NCI-H510A treated with DMSO at 0.1 percent for 48 hours (cell line): ENCODE measurements at regions not wholly inside any gene's neighbourhood (a gene's known extent, or its start where the extent isn't known, plus 50 kb on each side); places are given as distances from the start of the nearest gene placed in this dataset.
"Not testable (repeated sequence)": the region's sequence is repeated elsewhere in the genome, so short reads cannot be mapped to it uniquely, and the experiment has no call there.

Experiments used
- DNase-seq: peaks from one replicate; lab custom pipeline; 2025; lab: John Stamatoyannopoulos, UW

- peak; percentile 23 for DNase-seq
Measured at GRCh38 chr18:961644-962355, 57.1 kb downstream of the ADCYAP1 start.

DNA sequence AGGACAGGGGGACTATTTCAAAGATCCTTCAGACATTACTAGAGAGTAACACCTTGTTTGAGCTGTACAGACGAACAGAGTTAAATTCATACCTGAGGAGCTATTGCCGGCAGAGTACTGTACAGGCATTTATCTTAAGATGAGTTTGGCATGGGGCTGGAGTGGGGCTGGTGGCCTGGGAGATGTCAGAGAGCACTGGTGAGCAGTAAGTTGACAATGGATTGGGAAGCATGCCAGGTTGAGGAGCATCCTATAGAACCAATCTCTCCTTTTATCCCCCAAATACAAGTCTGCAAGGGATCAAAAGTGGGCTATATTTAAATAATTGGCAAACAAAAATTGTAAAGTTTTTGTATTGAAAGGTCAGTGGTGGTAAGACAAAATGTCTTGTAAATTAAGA lies 58.6 kb downstream of the ADCYAP1 start:
- no peak for DNase-seq

GRCh38 chr18:965921-966758 lies 61.5 kb downstream of the ADCYAP1 start:
- no peak for DNase-seq

DNA sequence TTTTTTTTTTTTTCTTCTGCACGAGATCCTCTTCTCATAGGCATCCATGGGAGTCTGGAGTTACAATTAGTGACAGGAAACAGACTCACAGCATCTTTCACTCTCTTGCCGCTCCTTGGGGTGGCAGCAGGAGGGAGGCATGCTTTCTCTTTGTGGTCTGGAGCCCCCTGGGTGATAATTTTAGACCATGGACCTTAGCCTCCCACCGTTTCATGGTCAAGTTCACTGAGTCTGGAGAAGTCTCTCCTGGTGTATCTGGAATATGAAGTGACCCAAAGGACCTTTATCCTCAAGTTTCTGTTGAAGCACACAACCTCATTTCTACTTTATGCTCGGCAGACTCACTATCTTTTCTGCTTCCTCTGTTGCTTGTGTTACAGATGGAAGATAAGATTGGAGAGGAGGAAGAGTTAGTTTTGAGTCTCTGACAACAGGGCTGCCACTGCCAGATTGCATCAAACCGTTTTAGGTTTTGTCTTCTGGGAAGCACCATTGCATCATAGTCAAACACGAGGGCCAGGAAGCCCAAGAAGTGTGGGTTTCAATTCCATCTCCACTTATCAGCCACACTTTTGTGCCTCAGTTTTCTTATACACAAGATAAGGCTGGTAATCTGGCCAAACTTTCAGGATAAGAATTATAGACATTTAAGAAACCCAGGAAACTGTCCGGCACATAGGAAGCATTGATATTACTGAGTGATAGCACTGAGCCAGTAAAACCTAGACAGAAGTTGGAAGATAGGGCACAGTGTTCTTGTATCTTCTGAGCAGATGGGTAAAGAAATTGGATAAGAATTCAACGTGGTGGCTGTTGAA lies 62.3 kb downstream of the ADCYAP1 start:
- DNase-seq = no peak

DNA sequence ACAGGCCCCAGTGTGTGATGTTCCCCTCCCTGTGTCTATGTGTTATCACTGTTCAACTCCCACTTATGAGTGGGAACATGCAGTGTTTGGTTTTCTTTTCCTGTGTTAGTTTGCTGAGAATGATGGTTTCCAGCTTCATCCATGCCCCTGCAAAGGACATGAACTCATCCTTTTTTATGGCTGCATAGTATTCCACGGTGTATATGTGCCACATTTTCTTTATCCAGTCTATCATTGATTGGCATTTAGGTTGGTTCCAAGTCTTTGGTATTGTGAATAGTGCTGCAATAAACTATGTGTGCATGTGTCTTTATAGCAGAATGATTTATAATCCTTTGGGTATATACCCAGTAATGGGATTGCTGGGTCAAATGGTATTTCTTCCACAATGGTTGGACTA lies 64.2 kb downstream of the ADCYAP1 start:
- not testable (repeated sequence) for DNase-seq

- not testable (repeated sequence) for DNase-seq
Measured at GRCh38 chr18:969311-969710, 64.6 kb downstream of the ADCYAP1 start.

DNA sequence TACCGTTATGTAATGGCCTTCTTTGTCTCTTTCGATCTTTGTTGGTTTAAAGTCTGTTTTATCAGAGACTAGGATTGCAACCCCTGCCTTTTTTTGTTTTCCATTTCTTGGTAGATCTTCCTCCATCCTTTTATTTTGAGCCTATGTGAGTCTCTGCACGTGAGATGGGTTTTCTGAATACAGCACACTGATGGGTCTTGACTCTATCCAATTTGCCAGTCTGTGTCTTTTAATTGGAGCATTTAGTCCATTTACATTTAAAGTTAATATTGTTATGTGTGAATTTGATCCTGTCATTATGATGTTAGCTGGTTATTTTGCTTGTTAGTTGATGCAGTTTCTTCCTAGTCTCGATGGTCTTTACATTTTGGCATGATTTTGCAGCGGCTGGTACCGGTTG lies 69.9 kb downstream of the ADCYAP1 start:
- DNase-seq = not testable (repeated sequence)

- not testable (repeated sequence) for DNase-seq
Measured at GRCh38 chr18:976393-977128, 71.9 kb downstream of the ADCYAP1 start.

DNA sequence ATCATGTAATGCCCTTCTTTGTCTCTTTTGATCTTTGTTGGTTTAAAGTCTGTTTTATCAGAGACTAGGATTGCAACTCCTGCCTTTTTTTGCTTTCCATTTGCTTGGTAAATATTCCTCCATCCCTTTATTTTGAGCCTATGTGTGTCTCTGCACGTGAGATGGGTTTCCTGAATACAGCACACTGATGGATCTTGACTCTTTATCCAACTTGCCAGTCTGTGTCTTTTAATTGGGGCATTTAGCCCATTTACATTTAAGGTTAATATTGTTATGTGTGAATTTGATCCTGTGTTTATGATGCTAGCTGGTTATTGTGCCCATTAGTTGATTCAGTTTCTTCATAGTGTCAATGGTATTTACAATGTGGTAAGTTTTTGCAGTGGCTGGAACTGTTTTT lies 72.7 kb downstream of the ADCYAP1 start:
- not testable (repeated sequence) for DNase-seq

DNA sequence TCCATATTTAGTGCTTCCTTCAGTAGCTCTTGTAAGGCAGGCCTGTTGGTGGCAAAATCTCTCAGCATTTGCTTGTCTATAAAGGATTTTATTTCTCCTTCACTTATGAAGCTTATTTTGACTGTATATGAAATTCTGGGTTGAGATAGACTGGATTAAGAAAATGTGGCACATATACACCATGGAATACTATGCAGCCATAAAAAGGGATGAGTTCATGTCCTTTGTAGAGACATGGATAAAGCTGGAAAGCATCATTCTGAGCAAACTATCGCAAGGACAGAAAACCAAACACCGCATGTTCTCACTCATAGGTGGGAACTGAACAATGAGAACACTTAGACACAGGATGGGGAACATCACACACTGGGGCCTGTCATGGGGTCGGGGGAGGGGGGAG lies 73.1 kb downstream of the ADCYAP1 start:
- DNase-seq = not testable (repeated sequence)

DNA sequence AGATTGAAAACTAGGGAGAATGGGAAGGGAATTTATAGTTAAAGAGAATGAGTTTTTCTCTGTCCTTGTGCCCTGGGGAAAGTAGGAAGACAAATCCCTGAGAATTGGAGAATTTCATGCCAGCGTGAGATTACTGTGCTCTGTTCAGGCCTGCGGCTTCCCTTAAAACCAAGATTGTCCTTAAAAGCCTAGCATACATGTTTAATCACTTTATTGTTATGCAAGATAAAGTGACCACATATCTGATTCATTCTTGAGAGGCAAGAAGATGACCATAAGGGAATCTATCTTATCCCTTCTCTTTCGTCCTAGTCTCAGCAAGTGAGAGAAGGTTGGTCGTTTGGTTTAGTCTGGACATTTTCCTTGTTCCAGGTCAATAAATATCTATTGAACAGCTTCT lies 75.9 kb downstream of the ADCYAP1 start:
- DNase-seq = no peak

DNA sequence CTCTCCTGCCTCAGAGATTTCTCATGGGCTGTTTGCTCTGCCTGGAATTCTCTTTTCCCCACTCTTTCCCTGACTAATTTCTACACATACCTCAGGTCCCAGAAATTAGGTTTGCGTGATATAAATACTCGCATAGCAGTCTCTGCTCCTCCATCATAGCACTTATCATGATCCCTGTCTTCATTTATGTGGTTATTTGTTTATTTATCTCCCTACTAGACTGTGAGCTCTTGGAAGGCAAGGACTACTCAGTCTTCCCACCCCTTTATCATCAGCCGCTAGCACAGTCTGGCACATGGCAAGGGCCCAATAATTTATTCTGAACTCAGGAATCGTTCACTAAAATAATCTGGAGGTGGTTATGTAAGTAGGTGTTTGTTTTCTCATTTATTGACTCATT lies 79.3 kb downstream of the ADCYAP1 start:
- DNase-seq = peak; percentile 77

GRCh38 chr18:985212-985661 lies 80.6 kb downstream of the ADCYAP1 start:
- DNase-seq = peak; percentile 93

DNA sequence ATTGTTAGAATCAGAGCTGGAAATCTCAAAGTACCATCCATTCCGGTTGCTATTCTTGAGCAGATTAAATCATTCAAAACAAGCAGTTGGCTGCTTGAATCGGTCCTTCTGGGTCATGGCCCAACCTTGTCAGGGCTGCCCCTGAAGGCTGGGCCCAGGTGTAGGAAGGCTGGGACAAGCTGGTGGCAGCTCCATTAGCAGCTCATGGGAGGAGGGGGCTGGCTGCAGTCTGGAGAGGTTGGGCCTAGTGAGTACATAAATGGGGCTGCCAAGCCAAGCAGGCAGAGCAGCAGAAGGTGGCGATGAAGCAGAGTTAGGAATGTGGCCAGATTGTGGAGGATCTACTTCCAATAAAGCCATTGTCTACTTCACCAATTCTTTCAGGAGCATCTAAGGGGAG lies 81.4 kb downstream of the ADCYAP1 start:
- DNase-seq = peak; percentile 61

DNA sequence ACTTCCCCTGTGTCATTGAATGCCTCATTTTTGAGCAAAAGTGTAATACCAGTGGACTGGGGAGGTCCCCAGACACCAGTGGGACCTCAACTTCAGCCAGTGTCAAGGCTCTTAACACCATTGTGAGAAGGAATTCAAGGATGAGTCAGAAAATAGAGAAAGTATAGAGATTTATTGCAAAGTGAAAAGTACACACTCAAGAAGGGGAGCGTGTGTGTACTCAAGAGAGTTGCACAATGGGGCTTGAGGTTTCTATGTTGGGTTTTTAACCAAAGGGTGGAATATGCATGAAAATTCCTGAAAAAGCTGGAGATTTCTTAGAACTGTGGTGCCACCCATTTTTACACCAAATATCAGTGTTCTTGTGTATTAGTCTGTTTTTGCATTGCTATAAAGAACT lies 81.9 kb downstream of the ADCYAP1 start:
- no peak for DNase-seq

GRCh38 chr18:987325-988186 lies 82.9 kb downstream of the ADCYAP1 start:
- DNase-seq = no peak

DNA sequence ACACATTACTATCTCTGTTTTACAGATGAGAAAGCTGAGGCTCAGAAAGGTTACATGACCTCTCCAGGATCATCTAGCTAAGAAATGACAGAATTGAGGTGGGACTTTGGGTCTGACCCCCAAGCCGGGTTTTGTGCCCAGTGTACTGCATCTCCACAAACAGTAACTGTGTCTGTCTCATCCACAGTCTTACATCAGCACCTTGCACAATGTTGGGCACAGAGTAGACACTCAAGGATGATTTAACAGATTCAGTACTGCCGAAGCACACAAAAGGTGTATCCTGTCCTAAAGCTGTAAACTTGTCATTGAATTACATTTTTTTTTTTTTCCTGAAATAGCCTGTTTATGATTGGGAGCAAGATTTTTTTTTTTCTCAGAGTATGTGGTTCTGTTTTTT lies 84.8 kb downstream of the ADCYAP1 start:
- no peak for DNase-seq

DNA sequence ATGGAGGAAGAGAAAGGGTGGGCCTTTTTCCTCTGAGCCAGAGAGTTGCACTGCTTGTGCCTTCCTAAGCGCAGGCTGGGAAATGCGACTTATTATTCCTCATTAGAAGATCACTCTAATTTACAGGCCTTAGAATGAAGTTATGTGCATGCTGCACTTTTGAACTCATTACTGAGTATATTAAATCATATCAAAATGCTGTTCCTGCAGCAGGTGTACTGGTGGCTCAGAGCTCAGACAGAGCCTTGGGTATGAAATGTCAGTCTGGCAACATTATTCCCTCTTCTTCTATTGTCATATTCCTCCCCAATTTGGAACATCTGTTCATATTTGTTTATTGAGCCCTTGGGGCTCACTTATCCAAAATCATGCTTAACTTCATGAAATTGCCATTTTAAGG lies 85.5 kb downstream of the ADCYAP1 start:
- no peak for DNase-seq

- DNase-seq = no peak
Measured at GRCh38 chr18:991441-991840, 86.8 kb downstream of the ADCYAP1 start.

DNA sequence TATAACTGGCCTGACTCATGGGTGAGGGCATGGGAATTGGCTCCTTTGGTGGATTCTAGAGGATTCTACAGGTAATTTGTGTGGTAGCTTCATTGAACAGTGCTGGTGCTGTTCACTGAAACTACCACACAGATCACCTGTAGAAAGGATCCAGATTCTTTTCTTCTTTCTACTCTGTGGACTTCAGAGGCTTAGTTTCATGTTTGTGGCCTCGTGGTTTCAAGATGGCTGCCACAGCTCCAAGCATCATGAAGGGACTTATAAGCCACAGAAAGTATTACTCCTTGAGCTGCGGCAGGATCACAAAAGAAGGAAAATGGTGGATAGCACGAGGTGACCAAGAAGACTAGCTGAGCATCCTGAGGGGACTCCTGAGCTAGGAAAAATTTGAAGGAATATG lies 88.9 kb downstream of the ADCYAP1 start:
- no peak for DNase-seq

GRCh38 chr18:995629-996028 lies 91.0 kb downstream of the ADCYAP1 start:
- no peak for DNase-seq
